ENCODE measurements at regions not wholly inside any gene's neighbourhood (a gene's known extent, or its start where the extent isn't known, plus 50 kb on each side); places are given as distances from the start of the nearest gene placed in this dataset.

GRCh38 chr3:135490219-135490915 is 475.2 kb upstream of the PPP2R3A start:
- TF ChIP-seq CTCF (IDR thresholded peaks at IDR 0.05) (no peak), POLR2A (IDR thresholded peaks at IDR 0.05) (no peak)
